GM18502 (cell line): ENCODE measurements at regions not wholly inside any gene's neighbourhood (a gene's known extent, or its start where the extent isn't known, plus 50 kb on each side); places are given as distances from the start of the nearest gene placed in this dataset.

Experiments
- ATAC-seq: cut with Tn5 transposase; IDR thresholded peaks from one replicate; pipeline ENCODE4 v1.9.1; 2021; ENCODE audit warnings: mild to moderate bottlenecking; ENCODE audit not compliant: unreplicated experiment, poor library complexity

GRCh38 chr3:187821616-187822317 lies 76.5 kb upstream of the BCL6 start:
- no peak for ATAC-seq

- ATAC-seq: no peak
Observed at GRCh38 chr3:187822402-187822801, 77.1 kb upstream of the BCL6 start.

- ATAC-seq: no peak
Observed at GRCh38 chr3:187823746-187824145, 78.5 kb upstream of the BCL6 start.

GRCh38 chr3:187827723-187828122 lies 82.5 kb upstream of the BCL6 start:
- ATAC-seq: no peak

GRCh38 chr3:187828579-187829452 lies 83.5 kb upstream of the BCL6 start:
- ATAC-seq: peak; percentile 87

GRCh38 chr3:187830181-187830580 lies 84.9 kb upstream of the BCL6 start:
- no peak for ATAC-seq

- no peak for ATAC-seq
Observed at GRCh38 chr3:187831125-187832051, 86.1 kb upstream of the BCL6 start.

GRCh38 chr3:187832202-187832601 lies 86.9 kb upstream of the BCL6 start:
- ATAC-seq: no peak

GRCh38 chr3:187833375-187833774 lies 88.1 kb upstream of the BCL6 start:
- no peak for ATAC-seq

GRCh38 chr3:187833799-187834578 lies 88.7 kb upstream of the BCL6 start:
- ATAC-seq: no peak

GRCh38 chr3:187836823-187837770 lies 91.8 kb upstream of the BCL6 start:
- ATAC-seq: no peak

- ATAC-seq: no peak
Observed at GRCh38 chr3:187838016-187838540, 92.8 kb upstream of the BCL6 start.

- no peak for ATAC-seq
Observed at GRCh38 chr3:187839422-187839821, 94.2 kb upstream of the BCL6 start.

GRCh38 chr3:187840856-187841255 lies 95.6 kb upstream of the BCL6 start:
- ATAC-seq: no peak

GRCh38 chr3:187841560-187841959 lies 96.3 kb upstream of the BCL6 start:
- ATAC-seq: no peak

GRCh38 chr3:187843654-187844053 lies 98.4 kb upstream of the BCL6 start:
- ATAC-seq: no peak

- no peak for ATAC-seq
Observed at GRCh38 chr3:187844708-187845107, 99.4 kb upstream of the BCL6 start.

GRCh38 chr3:187845826-187846225 lies 100.6 kb upstream of the BCL6 start:
- ATAC-seq: no peak

GRCh38 chr3:187848401-187848800 lies 103.1 kb upstream of the BCL6 start:
- no peak for ATAC-seq
